Coronary artery (tissue), 2 donors: ENCODE measurements at regions not wholly inside any gene's neighbourhood (a gene's known extent, or its start where the extent isn't known, plus 50 kb on each side); places are given as distances from the start of the nearest gene placed in this dataset.
A peak's percentile ranks its signal among the peaks of the same experiment; 100 is the strongest.
"Not testable (repeated sequence)": the region's sequence is repeated elsewhere in the genome, so short reads cannot be mapped to it uniquely, and the experiment has no call there.

Source experiments
- DNase-seq: peaks from one replicate; pipeline ENCODE4 v3.0.0-alpha.2; 2017; ENCODE audit warnings: low spot score
- H3K27ac ChIP-seq, 2 donors: fragments of 200-600 bp; sonication (generic); one replicate each; pipeline ENCODE4 v1.5.1; 2016 to 2019
- H3K4me3 ChIP-seq: fragments of 200-600 bp; sonication (generic); 2 replicates; pipeline ENCODE4 v1.5.1; 2016; ENCODE audit warnings: mild to moderate bottlenecking, moderate library complexity
- CTCF ChIP-seq: fragments of 200-600 bp; sonication (generic); IDR thresholded peaks from one replicate; pipeline ENCODE4 v1.5.1; 2019; ENCODE audit warnings: antibody characterized with exemption

- peak overlapping the region in 1 of 2 donors; percentile 47 for H3K27ac ChIP-seq
- H3K4me3 ChIP-seq = no peak overlapping the region
- no peak for TF ChIP-seq CTCF
- DNase-seq = peak; percentile 76
These were observed 549.1 kb downstream of the MN1 start for GRCh38 chr22:27252282-27253049.

GRCh38 chr22:27253108-27253902 lies 548.3 kb downstream of the MN1 start:
- H3K4me3 ChIP-seq = no peak overlapping the region
- no peak for TF ChIP-seq CTCF
- DNase-seq = no peak
- H3K27ac ChIP-seq = peak overlapping the region in 1 of 2 donors; percentile 47

GRCh38 chr22:27254063-27254462 lies 547.5 kb downstream of the MN1 start:
- not testable (repeated sequence) for H3K4me3 ChIP-seq, DNase-seq
- H3K27ac ChIP-seq = peak overlapping the region in 1 of 2 donors; percentile 2

- no peak overlapping the region for H3K27ac ChIP-seq
- no peak overlapping the region for H3K4me3 ChIP-seq
- no peak for DNase-seq
- no peak for TF ChIP-seq CTCF
These were observed 546.0 kb downstream of the MN1 start for GRCh38 chr22:27255580-27255979.

- Histone ChIP-seq H3K4me3 (no peak overlapping the region), H3K27ac (no peak overlapping the region)
- DNase-seq = no peak
- no peak for TF ChIP-seq CTCF
These were observed 543.6 kb downstream of the MN1 start for GRCh38 chr22:27257987-27258386.

GRCh38 chr22:27258616-27259172 lies 542.9 kb downstream of the MN1 start:
- Histone ChIP-seq H3K27ac (no peak overlapping the region), H3K4me3 (no peak overlapping the region)
- no peak for TF ChIP-seq CTCF
- DNase-seq = no peak

- no peak for DNase-seq
- Histone ChIP-seq H3K27ac (no peak overlapping the region), H3K4me3 (no peak overlapping the region)
- no peak for TF ChIP-seq CTCF
These were observed 542.1 kb downstream of the MN1 start for GRCh38 chr22:27259433-27259832.
